ENCODE measurements at regions not wholly inside any gene's neighbourhood (a gene's known extent, or its start where the extent isn't known, plus 50 kb on each side); places are given as distances from the start of the nearest gene placed in this dataset.

GRCh38 chr15:37823601-37824275 lies 110.7 kb upstream of the TMCO5A start:
- no peak for TF ChIP-seq CTCF (IDR thresholded peaks at IDR 0.05; ENCODE audit: low read length)
- no peak for TF ChIP-seq EZH2 (IDR thresholded peaks at IDR 0.05; ENCODE audit: borderline replicate concordance, low read length)
